ENCODE measurements at regions not wholly inside any gene's neighbourhood (a gene's known extent, or its start where the extent isn't known, plus 50 kb on each side); places are given as distances from the start of the nearest gene placed in this dataset.

DNA sequence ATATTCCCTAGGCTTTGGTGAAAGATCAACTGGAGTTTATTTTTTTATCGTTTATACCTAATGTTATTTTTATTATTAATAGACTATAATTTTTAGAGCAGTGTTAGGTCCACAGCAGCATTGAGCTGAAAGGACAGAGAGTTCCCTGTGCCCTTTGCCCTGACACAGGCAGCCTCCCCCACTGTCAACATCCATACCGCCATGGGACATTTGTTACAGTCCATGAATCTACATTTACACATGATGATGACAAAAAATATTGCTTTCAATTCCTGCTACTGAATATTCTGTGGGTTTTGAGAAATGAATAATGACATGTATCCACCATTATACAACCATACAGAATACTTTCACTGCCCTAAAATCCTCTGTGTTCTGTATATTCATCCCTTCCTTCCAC, 1297.5 kb upstream of the SORCS1 start:
- TF ChIP-seq, protein P1, sequence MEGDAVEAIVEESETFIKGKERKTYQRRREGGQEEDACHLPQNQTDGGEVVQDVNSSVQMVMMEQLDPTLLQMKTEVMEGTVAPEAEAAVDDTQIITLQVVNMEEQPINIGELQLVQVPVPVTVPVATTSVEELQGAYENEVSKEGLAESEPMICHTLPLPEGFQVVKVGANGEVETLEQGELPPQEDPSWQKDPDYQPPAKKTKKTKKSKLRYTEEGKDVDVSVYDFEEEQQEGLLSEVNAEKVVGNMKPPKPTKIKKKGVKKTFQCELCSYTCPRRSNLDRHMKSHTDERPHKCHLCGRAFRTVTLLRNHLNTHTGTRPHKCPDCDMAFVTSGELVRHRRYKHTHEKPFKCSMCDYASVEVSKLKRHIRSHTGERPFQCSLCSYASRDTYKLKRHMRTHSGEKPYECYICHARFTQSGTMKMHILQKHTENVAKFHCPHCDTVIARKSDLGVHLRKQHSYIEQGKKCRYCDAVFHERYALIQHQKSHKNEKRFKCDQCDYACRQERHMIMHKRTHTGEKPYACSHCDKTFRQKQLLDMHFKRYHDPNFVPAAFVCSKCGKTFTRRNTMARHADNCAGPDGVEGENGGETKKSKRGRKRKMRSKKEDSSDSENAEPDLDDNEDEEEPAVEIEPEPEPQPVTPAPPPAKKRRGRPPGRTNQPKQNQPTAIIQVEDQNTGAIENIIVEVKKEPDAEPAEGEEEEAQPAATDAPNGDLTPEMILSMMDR (conservative IDR thresholded peaks at IDR 0.05 in 1 of 2, IDR thresholded peaks at IDR 0.05 in 1 of 2; ENCODE audit: low read depth in 1 of 2, low read length in 2 of 2), result no peak
- TF ChIP-seq EZH2 (IDR thresholded peaks at IDR 0.05; ENCODE audit: low read length, missing control alignments), result no peak
- Histone ChIP-seq H3K36me3 (ENCODE audit: control insufficient read depth, insufficient read depth, low read length) (no peaks in the 10 kb centered on the region), H3K9me3 (ENCODE audit: control insufficient read depth, insufficient read depth, low read depth, low read length) (no peaks in the 10 kb centered on the region), H3K4me2 (ENCODE audit: extremely low read depth, insufficient read depth, low read length) (no peak overlapping the region), H3K27ac (ENCODE audit: insufficient read depth, low read length) (no peak overlapping the region), H3K4me3 (replicated peaks in 1 of 4; ENCODE audit: control extremely low read depth in 1 of 4, insufficient read depth in 1 of 4, low read depth in 3 of 4, low read length in 4 of 4) (no peak overlapping the region), H4K20me1 (ENCODE audit: control insufficient read depth, extremely low read depth, insufficient read depth, low read length) (no peaks in the 10 kb centered on the region), H3K4me1 (ENCODE audit: control insufficient read depth, extremely low read depth, insufficient read depth, low read length) (no peaks in the 10 kb centered on the region), H3K27me3 (ENCODE audit: control insufficient read depth, insufficient read depth, low read length) (no peaks in the 10 kb centered on the region), H3K9ac (ENCODE audit: insufficient read depth, low read length) (no peak overlapping the region), H2AFZ (ENCODE audit: low read length) (no peak overlapping the region), H3K79me2 (ENCODE audit: control insufficient read depth, insufficient read depth, low read length) (no peaks in the 10 kb centered on the region)
- DNase-seq (ENCODE audit: low read depth in 2 of 2), result no peak

DNA sequence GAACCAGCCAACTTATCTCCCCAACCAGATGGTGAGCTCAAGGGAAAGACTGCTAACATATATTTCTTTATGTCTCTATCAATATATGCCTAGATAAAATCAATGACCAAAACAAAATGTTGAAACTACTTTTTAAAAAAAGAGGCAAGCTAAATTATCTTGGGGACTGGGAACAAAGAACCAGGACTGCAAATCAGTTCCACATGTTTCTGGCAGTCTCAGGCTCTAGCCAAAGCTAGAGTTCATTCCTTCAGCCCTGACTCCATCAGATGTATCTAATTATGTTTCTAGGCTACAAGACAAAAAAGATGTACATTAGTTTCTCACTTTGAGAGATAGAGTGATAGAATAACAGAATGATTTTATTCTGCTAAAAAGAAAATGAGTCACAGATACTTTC, 1290.3 kb upstream of the SORCS1 start:
- Histone ChIP-seq H3K9ac (ENCODE audit: insufficient read depth, low read length) (no peak overlapping the region), H3K27me3 (ENCODE audit: control insufficient read depth, insufficient read depth, low read length) (no peaks in the 10 kb centered on the region), H2AFZ (ENCODE audit: low read length) (no peak overlapping the region), H3K9me3 (ENCODE audit: control insufficient read depth, insufficient read depth, low read depth, low read length) (no peaks in the 10 kb centered on the region), H3K4me2 (ENCODE audit: extremely low read depth, insufficient read depth, low read length) (no peak overlapping the region), H3K4me3 (replicated peaks in 1 of 4; ENCODE audit: control extremely low read depth in 1 of 4, insufficient read depth in 1 of 4, low read depth in 3 of 4, low read length in 4 of 4) (no peak overlapping the region), H3K4me1 (ENCODE audit: control insufficient read depth, extremely low read depth, insufficient read depth, low read length) (no peaks in the 10 kb centered on the region), H4K20me1 (ENCODE audit: control insufficient read depth, extremely low read depth, insufficient read depth, low read length) (no peaks in the 10 kb centered on the region), H3K36me3 (ENCODE audit: control insufficient read depth, insufficient read depth, low read length) (no peaks in the 10 kb centered on the region), H3K79me2 (ENCODE audit: control insufficient read depth, insufficient read depth, low read length) (no peaks in the 10 kb centered on the region), H3K27ac (ENCODE audit: insufficient read depth, low read length) (no peak overlapping the region)
- DNase-seq (ENCODE audit: low read depth in 2 of 2), result peak in 1 of 2 donors; percentile 10
- TF ChIP-seq, protein P1 (conservative IDR thresholded peaks at IDR 0.05 in 1 of 2, IDR thresholded peaks at IDR 0.05 in 1 of 2; ENCODE audit: low read depth in 1 of 2, low read length in 2 of 2), result no peak
- no peak for TF ChIP-seq EZH2 (IDR thresholded peaks at IDR 0.05; ENCODE audit: low read length, missing control alignments)

DNA sequence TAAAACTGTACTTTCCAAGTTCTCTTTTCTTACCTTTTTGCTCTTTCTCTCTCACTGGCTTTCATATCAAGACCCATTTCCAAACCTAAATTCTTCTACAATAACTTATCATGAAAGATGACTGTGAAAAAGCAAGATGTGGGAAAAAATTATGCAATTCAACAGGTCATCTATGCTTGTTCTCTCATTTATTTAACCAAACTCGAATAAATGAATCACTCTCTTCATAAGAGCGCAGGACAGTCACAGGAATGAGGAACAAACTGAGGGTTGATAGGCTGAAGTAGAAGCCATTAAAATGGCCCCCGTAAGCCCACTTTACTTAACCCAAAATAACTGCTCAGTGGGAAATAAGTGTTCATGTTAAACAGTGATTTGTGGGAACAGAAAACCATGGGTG, 1289.7 kb upstream of the SORCS1 start:
- no peaks in the 10 kb centered on the region for H4K20me1 ChIP-seq (ENCODE audit: control insufficient read depth, extremely low read depth, insufficient read depth, low read length)
- H3K36me3 ChIP-seq (ENCODE audit: control insufficient read depth, insufficient read depth, low read length), result no peaks in the 10 kb centered on the region
- H3K79me2 ChIP-seq (ENCODE audit: control insufficient read depth, insufficient read depth, low read length), result no peaks in the 10 kb centered on the region
- no peaks in the 10 kb centered on the region for H3K4me1 ChIP-seq (ENCODE audit: control insufficient read depth, extremely low read depth, insufficient read depth, low read length)
- H3K9ac ChIP-seq (ENCODE audit: insufficient read depth, low read length), result no peak overlapping the region
- H3K27ac ChIP-seq (ENCODE audit: insufficient read depth, low read length), result no peak overlapping the region
- H3K9me3 ChIP-seq (ENCODE audit: control insufficient read depth, insufficient read depth, low read depth, low read length), result no peaks in the 10 kb centered on the region
- no peak overlapping the region for H3K4me2 ChIP-seq (ENCODE audit: extremely low read depth, insufficient read depth, low read length)
- H3K4me3 ChIP-seq (replicated peaks in 1 of 4; ENCODE audit: control extremely low read depth in 1 of 4, insufficient read depth in 1 of 4, low read depth in 3 of 4, low read length in 4 of 4), result no peak overlapping the region
- TF ChIP-seq EZH2 (IDR thresholded peaks at IDR 0.05; ENCODE audit: low read length, missing control alignments), result no peak
- TF ChIP-seq, protein P1 (conservative IDR thresholded peaks at IDR 0.05 in 1 of 2, IDR thresholded peaks at IDR 0.05 in 1 of 2; ENCODE audit: low read depth in 1 of 2, low read length in 2 of 2), result no peak
- peak in 1 of 2 donors; percentile 2 for DNase-seq (ENCODE audit: low read depth in 2 of 2)
- H3K27me3 ChIP-seq (ENCODE audit: control insufficient read depth, insufficient read depth, low read length), result no peaks in the 10 kb centered on the region
- H2AFZ ChIP-seq (ENCODE audit: low read length), result no peak overlapping the region

Data from fibroblast of lung (primary cell).